ENCODE measurements at regions not wholly inside any gene's neighbourhood (a gene's known extent, or its start where the extent isn't known, plus 50 kb on each side); places are given as distances from the start of the nearest gene placed in this dataset.

GRCh38 chr14:54216827-54217226 lies 180.0 kb upstream of the CDKN3 start:
- no peak for DNase-seq

DNA sequence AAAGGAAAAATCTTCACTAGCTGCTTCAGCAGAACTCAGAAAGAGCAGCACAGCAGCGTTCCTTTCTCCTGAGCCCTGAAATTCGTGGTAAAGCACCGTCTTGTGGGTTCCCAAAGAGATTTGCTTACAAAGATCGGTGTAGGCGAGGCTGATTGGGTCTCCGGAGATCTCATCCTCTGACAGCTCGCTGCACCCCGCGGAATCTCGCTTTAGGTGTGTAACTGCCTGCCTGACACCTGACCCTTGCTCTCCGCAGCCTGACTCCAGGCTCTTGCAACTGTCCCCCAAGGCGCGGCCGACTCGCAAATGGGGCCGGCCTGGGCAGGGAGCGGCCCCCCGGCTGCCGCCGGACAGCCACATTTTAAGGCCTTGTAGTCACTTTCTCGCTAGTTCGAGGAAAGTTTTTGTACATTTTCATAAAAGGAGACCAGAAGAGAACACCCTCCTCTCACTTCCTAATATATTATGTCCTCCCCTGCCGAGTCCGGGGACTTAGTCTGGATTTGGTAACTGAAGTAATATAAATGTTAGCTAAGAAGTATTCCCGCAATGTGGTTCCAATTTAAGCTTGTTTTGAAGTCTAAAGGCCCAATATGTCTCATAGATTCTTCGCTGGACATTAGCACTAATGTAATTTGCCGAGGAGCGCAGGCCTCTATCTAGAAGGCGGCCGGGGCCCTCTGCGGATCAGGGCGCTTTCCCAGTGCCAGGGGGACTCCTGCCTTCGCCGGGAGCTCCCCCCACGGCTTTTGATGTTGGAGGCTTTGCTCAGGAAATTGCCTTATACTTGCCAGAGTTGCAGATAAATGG lies 177.3 kb upstream of the CDKN3 start:
- DNase-seq: no peak

- no peak for DNase-seq
These were observed 176.6 kb upstream of the CDKN3 start for GRCh38 chr14:54220071-54220703.

DNA sequence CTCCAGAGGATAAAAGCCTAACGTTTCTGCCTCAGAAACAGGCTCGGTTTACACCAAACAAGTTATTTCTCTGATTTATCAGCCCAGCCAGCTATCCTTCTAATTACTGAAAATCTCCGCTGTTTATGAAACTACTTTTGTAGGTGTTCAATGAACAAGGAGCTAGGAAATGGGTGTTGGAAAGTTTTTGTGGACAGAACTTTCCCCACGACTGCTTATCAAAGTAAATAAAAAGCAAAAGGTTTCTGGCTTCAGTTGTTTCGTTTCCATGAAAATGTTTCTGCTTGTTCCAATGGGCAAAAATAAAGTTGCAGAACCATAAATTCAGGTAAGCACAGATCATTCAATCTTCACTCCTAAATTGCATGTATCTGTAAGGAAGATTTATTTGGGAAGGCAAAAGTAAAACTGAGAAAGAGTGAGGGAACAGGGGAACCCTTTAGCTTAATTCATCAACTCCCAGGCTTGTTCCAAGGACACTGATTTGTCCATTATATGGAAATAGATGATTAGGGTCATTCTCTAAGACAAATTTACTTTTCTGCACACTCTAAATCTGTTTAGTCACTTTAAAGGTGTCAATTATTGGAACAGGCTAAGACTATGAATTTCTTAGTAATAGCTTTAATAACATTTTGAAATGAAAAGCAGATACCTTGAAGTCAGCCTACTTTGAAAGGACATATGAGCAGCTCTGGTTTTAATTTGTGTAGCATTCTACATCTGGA lies 175.9 kb upstream of the CDKN3 start:
- DNase-seq: no peak

- DNase-seq: no peak
These were observed 175.4 kb upstream of the CDKN3 start for GRCh38 chr14:54221432-54221803.

DNA sequence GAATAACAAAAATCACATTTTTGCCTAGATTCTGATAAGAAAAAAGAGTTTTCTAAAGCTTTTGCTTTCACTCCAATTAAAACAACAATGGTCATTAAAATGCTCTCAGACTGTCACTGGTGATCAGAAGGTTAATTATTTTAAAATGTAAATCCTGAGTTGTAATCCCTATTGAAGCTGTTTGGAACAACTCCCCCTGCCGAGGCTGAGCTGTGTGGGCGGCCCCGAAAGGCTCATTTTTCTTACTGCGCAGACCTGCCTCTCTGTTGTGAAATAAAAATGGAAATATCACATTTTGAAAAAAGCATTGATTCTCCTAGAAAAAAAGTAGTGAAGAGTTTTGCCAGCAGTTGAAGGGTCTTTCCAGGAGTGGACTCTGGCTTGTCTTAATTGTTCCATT lies 174.8 kb upstream of the CDKN3 start:
- no peak for DNase-seq

GRCh38 chr14:54223831-54224402 lies 172.9 kb upstream of the CDKN3 start:
- no peak for DNase-seq

DNA sequence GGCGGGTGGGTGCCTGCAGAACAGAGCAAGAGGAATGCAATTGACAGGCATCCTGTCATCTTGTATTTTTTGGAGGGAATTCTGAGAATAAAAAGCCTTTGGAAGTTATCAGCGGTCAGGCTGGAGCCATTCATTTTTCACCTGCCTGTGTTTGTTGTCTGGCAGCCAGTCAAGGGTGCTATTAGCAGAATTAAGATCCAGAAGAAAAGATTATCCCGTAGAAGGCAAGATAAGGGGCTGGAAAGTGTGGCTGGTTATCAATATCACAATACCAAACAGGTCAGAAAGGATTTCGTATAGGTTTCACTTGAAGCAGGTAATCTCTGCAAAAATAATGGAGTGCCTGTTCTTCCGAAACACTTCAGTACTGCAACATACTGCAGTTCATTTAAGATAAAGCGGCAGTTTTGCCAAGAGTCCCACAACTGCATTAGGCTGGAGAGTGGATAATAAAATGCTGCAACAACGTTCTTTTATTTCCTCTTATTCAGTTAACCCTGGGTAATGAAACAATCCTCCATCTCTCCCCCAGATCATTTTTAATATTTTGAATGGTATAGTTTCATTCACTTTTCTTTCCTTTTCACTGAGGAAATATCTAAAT lies 171.2 kb upstream of the CDKN3 start:
- no peak for DNase-seq

- no peak for DNase-seq
These were observed 170.7 kb upstream of the CDKN3 start for GRCh38 chr14:54226103-54226502.

- no peak for DNase-seq
These were observed 170.2 kb upstream of the CDKN3 start for GRCh38 chr14:54226558-54226957.

GRCh38 chr14:54229136-54229535 lies 167.7 kb upstream of the CDKN3 start:
- DNase-seq: no peak

GRCh38 chr14:54230645-54231044 lies 166.2 kb upstream of the CDKN3 start:
- no peak for DNase-seq

GRCh38 chr14:54232735-54233134 lies 164.1 kb upstream of the CDKN3 start:
- no peak for DNase-seq

DNA sequence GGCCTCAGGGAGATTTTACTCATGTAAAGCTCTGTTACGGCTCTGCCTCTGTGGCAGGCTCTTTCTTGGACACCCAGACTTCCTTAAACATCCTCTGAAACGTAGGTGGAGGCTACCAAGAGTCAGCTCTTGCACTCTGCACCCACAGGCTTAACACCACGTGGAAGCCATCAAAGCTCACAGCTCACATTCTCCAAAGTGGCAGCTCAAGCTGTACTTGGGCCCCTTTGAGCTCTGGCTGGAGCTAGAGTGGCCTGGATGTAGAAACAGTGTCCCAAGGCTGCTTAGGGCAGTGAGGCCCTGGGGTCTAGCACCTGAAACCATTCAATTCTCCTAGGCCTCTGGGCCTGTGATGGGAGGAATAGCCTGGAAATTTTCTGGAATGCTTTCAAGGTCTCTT lies 155.3 kb upstream of the CDKN3 start:
- no peak for DNase-seq

DNA sequence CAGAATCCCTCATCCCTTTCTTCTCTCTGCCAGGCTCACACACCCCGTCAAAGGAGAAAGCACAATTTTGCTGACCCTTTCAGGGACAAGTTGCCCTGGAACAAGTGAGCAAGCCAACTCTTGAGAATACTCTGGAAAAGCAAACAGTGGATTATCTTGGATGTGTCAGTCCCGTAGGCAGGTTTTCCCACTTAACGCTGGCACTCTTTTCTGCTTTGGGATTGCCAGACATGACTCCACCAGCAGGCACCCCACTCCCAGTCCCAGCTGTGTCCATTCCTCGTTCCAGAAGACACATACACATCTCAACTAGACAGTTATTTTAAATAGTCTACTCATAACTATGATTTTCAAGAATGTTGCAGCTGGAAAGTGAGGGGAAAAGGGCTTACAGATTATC lies 145.5 kb upstream of the CDKN3 start:
- DNase-seq: no peak

DNA sequence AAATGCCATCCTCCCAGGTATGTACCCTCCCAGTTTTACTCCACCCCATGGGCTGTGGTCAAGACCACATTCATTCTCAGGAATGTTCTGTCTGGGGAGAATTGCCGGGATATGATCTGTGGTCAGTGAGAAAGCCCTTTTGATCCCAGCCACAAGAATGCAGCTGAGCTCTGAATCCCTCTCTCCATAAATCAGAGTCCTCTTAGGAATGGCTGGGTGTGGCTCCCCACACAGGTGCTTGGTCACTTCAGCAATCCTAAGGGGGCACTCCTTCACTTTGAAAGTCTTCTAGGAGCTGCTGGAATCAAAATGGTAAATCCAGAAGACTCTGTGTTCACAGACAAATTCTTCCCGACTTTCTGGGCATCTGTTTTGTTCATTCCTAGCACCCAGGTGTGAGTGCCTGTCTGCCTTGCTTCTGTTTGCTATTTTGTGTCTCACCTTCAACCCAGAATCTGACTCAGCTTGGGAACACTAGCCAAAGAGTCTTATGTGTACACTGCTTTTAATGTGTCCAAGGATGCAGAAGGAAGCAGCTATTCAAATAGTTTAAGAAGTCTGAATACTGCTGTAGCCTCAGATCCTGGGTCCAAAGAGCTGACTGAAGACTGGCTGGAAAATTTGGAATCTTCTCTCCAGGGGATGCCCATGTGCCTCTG lies 144.6 kb upstream of the CDKN3 start:
- no peak for DNase-seq

- no peak for DNase-seq
These were observed 143.4 kb upstream of the CDKN3 start for GRCh38 chr14:54253195-54253947.

DNA sequence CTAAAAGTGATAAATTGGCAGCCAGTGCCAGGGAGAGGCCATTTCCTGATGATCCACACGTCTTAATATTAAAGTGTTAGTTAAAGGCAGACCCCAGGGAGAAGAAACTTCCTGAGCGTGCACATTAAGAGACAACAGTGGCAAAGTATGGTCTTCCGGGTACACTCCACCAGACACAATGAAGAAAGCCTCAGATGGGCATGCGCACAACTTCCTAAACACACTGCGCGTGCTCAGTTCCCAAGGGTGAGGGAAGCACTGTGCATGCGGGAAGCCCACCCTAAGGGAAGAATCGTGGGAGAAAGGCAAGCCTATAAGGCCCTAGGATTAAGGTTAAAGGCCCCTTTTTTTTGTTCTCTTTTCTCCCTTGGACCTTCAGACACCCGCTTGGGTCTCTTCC lies 140.7 kb upstream of the CDKN3 start:
- DNase-seq: no peak

- no peak for DNase-seq
These were observed 139.4 kb upstream of the CDKN3 start for GRCh38 chr14:54257424-54257823.

DNA sequence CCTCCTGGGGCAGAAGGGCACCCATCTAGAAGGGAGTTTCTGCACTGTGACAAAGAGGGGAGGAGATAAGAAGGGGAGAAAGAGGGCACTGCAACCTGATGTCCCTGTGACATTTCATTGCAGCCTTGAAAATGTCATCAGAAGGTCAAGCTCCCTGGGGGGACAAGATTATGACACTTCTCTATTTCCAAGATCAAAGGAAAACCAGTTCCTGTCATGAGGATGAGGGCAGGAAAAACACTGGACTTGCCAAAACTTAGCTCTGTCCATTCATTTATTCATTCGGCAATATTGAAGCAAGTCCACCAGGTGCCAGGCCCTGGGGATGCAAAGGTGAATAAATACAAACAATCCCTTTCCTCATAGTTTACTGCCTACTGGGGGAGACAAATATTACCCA lies 138.4 kb upstream of the CDKN3 start:
- DNase-seq: no peak

GRCh38 chr14:54259821-54260220 lies 137.0 kb upstream of the CDKN3 start:
- DNase-seq: no peak

DNA sequence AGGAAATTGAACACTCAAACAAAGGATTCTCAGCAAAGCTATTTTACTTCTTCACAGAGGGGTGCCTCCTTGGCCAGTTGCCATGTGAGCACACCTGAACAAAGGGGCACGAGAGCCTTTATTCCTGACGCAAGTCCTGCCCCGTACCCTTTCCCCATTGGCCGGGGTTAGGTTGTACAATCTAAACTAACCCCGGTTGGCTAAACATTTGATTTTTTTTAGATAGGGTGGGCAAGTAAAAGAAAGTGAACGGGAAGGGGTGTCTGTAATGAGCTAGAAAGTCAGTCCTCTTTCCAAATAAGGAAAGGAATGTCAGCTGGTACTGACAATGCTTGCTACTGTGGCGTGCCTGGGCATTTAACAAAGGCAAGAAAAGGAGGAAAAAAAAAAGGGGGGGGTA lies 135.5 kb upstream of the CDKN3 start:
- DNase-seq: no peak
